HEK293 (cell line): ENCODE measurements at regions not wholly inside any gene's neighbourhood (a gene's known extent, or its start where the extent isn't known, plus 50 kb on each side); places are given as distances from the start of the nearest gene placed in this dataset.

Experiments
- CTCF ChIA-PET: fragments of 350-600 bp; formaldehyde crosslinking; extraction: SDS; loops from one replicate; lab custom pipeline; 2021; ENCODE audit warnings: antibody characterized with exemption; lab: Yijun Ruan, JAX
- POLR2A ChIA-PET: fragments of 300-600 bp; formaldehyde crosslinking; extraction: SDS; loops from one replicate; lab custom pipeline; 2020; ENCODE audit warnings: antibody characterized with exemption, inconsistent platforms; lab: Yijun Ruan, JAX
- H3K27ac ChIP-seq: fragments of 200-500 bp; sonication (Bioruptor generic); 2 replicates; pipeline ENCODE4 v1.5.1; 2014; ENCODE audit warnings: low read depth, low read length, control low read depth, inconsistent platforms; ENCODE audit errors: extremely low read depth
- H3K36me3 ChIP-seq, 2 experiments: fragments of 200-500 bp in 1 of 2; sonication (Bioruptor generic) in 1 of 2; 1 replicate in 1 of 2; 2 replicates in 1 of 2; pipeline ENCODE4 v1.5.1; 2014 to 2017; ENCODE audit warnings: inconsistent platforms in 2 of 2, low read length in 2 of 2; ENCODE audit not compliant: control insufficient read depth in 2 of 2, insufficient read depth in 1 of 2
- H3K4me1 ChIP-seq: fragments of 200-500 bp; sonication (Bioruptor generic); 2 replicates; pipeline ENCODE4 v1.5.1; 2014; ENCODE audit warnings: mild to moderate bottlenecking, low read length, inconsistent platforms; ENCODE audit not compliant: control insufficient read depth, insufficient read depth
- H3K4me3 ChIP-seq: 2 replicates; pipeline ENCODE4 v1.5.1; 2011; ENCODE audit warnings: low read depth, mild to moderate bottlenecking, control low read depth, low read length, moderate library complexity
- H3K9me3 ChIP-seq: fragments of 200-500 bp; sonication (Bioruptor generic); 2 replicates; pipeline ENCODE4 v1.5.1; 2014; ENCODE audit warnings: low read depth, low read length, inconsistent platforms; ENCODE audit not compliant: control insufficient read depth, insufficient read depth
- KLF16 ChIP-seq: fragments of 450-650 bp; formaldehyde crosslinking; IDR thresholded peaks from 2 replicates; pipeline ENCODE4 v1.5.1; 2017; ENCODE audit warnings: missing biosample characterization, missing genetic modification characterization
- KLF7 ChIP-seq: fragments of 450-650 bp; formaldehyde crosslinking; IDR thresholded peaks from 2 replicates; pipeline ENCODE4 v1.5.1; 2016; ENCODE audit warnings: missing biosample characterization, missing genetic modification characterization, borderline replicate concordance
- PRDM1 ChIP-seq: fragments of 450-650 bp; formaldehyde crosslinking; IDR thresholded peaks from 2 replicates; pipeline ENCODE4; 2016; ENCODE audit warnings: missing biosample characterization, missing genetic modification characterization
- SALL2 ChIP-seq: fragments of 450-650 bp; formaldehyde crosslinking; IDR thresholded peaks from 2 replicates; pipeline ENCODE4 v1.5.0; 2017; ENCODE audit warnings: missing biosample characterization, mild to moderate bottlenecking, missing genetic modification characterization, borderline replicate concordance
- WT1 ChIP-seq: fragments of 450-650 bp; formaldehyde crosslinking; IDR thresholded peaks from 2 replicates; pipeline ENCODE4 v1.5.1; 2016; ENCODE audit warnings: missing biosample characterization, missing genetic modification characterization
- YY1 ChIP-seq: fragments of 450-650 bp; formaldehyde crosslinking; IDR thresholded peaks from 2 replicates; pipeline ENCODE4 v1.5.1; 2018; ENCODE audit warnings: missing biosample characterization, missing genetic modification characterization
- ZBTB8A ChIP-seq: fragments of 450-650 bp; formaldehyde crosslinking; IDR thresholded peaks from 2 replicates; pipeline ENCODE4 v1.5.1; 2016; ENCODE audit warnings: missing biosample characterization, missing genetic modification characterization
- ZNF10 ChIP-seq: fragments of 450-650 bp; formaldehyde crosslinking; IDR thresholded peaks from 2 replicates; pipeline ENCODE4 v1.5.1; 2017; ENCODE audit warnings: missing biosample characterization, missing genetic modification characterization
- ZNF132 ChIP-seq: fragments of 450-650 bp; formaldehyde crosslinking; IDR thresholded peaks from 2 replicates; pipeline ENCODE4 v1.5.1; 2017; ENCODE audit warnings: missing biosample characterization, missing genetic modification characterization, borderline replicate concordance
- ZNF157 ChIP-seq: fragments of 450-650 bp; formaldehyde crosslinking; IDR thresholded peaks from 2 replicates; pipeline ENCODE4 v1.5.1; 2016; ENCODE audit warnings: missing biosample characterization, missing genetic modification characterization
- ZNF184 ChIP-seq: fragments of 450-650 bp; IDR thresholded peaks from 2 replicates; pipeline ENCODE4 v1.5.1; 2018; ENCODE audit warnings: missing biosample characterization, mild to moderate bottlenecking, missing genetic modification characterization
- ZNF221 ChIP-seq: fragments of 450-650 bp; formaldehyde crosslinking; IDR thresholded peaks from 2 replicates; pipeline ENCODE4 v1.5.1; 2017; ENCODE audit warnings: missing biosample characterization, missing genetic modification characterization, borderline replicate concordance
- ZNF366 ChIP-seq: fragments of 450-650 bp; formaldehyde crosslinking; conservative IDR thresholded peaks from 2 replicates; pipeline ENCODE4 v1.5.1; 2016; ENCODE audit warnings: missing biosample characterization, missing genetic modification characterization
- ZNF558 ChIP-seq: fragments of 450-650 bp; formaldehyde crosslinking; IDR thresholded peaks from 2 replicates; pipeline ENCODE4 v1.5.1; 2016; ENCODE audit warnings: missing biosample characterization, missing genetic modification characterization
- ZNF629 ChIP-seq: fragments of 450-650 bp; formaldehyde crosslinking; IDR thresholded peaks from 2 replicates; pipeline ENCODE4 v1.5.1; 2017; ENCODE audit warnings: missing biosample characterization, missing genetic modification characterization
- ZNF747 ChIP-seq: fragments of 450-650 bp; formaldehyde crosslinking; IDR thresholded peaks from 2 replicates; pipeline ENCODE4 v1.5.1; 2016; ENCODE audit warnings: missing biosample characterization, missing genetic modification characterization
- ZXDB ChIP-seq: fragments of 450-650 bp; formaldehyde crosslinking; IDR thresholded peaks from 2 replicates; pipeline ENCODE4 v1.5.1; 2016; ENCODE audit warnings: missing biosample characterization, missing genetic modification characterization
- TF ChIP-seq, protein P1 (sequence below): fragments of 450-650 bp; formaldehyde crosslinking; IDR thresholded peaks from 2 replicates; pipeline ENCODE4 v1.5.1; 2017; ENCODE audit warnings: missing biosample characterization, missing genetic modification characterization
- TF ChIP-seq, protein P2 (sequence below): fragments of 450-650 bp; formaldehyde crosslinking; IDR thresholded peaks from 2 replicates; pipeline ENCODE4 v1.5.1; 2016; ENCODE audit warnings: missing biosample characterization, missing genetic modification characterization
- TF ChIP-seq, protein P3 (sequence below): fragments of 450-650 bp; formaldehyde crosslinking; IDR thresholded peaks from 2 replicates; pipeline ENCODE4 v1.5.1; 2016; ENCODE audit warnings: missing biosample characterization, missing genetic modification characterization
- TF ChIP-seq, protein P4 (sequence below): fragments of 450-650 bp; formaldehyde crosslinking; IDR thresholded peaks from 2 replicates; pipeline ENCODE4 v1.5.1; 2016; ENCODE audit warnings: missing biosample characterization, missing genetic modification characterization
- TF ChIP-seq, protein P5 (sequence below): fragments of 450-650 bp; formaldehyde crosslinking; conservative IDR thresholded peaks from 2 replicates; pipeline ENCODE4 v1.5.1; 2016; ENCODE audit warnings: low read depth, missing biosample characterization, missing genetic modification characterization

DNA sequence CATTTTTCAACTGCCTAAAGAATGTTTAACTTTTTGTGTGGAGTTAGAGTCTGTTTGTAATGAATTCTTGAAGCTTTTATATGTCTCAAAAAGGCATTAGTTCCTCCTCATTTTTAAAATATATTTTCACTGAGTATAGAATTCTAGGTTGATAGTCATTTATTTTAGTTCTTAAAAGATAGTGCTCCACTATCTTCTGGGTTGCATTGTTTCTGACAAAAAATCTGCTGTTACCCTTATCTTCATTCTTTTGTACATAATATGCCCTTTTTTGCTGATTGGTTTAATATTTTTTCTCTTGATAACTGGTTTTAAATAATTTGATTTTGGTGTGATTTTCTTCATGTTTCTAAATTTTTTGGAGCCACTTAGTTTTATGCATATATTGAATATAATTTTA is 754.7 kb upstream of the GYPC start:
- no peaks in the 10 kb centered on the region for H3K36me3 ChIP-seq
- POLR2A ChIA-PET = no interaction called here
- no peak overlapping the region for H3K27ac ChIP-seq
- no peaks in the 10 kb centered on the region for H3K9me3 ChIP-seq
- TF ChIP-seq PRDM1 (tag by site-specific recombination) = no peak
- no peak for TF ChIP-seq ZNF629 (tag by site-specific recombination)
- no peak for TF ChIP-seq ZNF132 (tag by site-specific recombination)
- TF ChIP-seq ZNF558 (tag by site-specific recombination) = no peak
- no peak for TF ChIP-seq ZNF747
- TF ChIP-seq, protein P1, sequence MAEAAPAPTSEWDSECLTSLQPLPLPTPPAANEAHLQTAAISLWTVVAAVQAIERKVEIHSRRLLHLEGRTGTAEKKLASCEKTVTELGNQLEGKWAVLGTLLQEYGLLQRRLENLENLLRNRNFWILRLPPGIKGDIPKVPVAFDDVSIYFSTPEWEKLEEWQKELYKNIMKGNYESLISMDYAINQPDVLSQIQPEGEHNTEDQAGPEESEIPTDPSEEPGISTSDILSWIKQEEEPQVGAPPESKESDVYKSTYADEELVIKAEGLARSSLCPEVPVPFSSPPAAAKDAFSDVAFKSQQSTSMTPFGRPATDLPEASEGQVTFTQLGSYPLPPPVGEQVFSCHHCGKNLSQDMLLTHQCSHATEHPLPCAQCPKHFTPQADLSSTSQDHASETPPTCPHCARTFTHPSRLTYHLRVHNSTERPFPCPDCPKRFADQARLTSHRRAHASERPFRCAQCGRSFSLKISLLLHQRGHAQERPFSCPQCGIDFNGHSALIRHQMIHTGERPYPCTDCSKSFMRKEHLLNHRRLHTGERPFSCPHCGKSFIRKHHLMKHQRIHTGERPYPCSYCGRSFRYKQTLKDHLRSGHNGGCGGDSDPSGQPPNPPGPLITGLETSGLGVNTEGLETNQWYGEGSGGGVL = no peak
- TF ChIP-seq YY1 = no peak
- TF ChIP-seq KLF7 (tag by site-specific recombination) = no peak
- TF ChIP-seq ZNF10 (tag by site-specific recombination) = no peak
- TF ChIP-seq SALL2 (tag by site-specific recombination) = no peak
- TF ChIP-seq, protein P2, sequence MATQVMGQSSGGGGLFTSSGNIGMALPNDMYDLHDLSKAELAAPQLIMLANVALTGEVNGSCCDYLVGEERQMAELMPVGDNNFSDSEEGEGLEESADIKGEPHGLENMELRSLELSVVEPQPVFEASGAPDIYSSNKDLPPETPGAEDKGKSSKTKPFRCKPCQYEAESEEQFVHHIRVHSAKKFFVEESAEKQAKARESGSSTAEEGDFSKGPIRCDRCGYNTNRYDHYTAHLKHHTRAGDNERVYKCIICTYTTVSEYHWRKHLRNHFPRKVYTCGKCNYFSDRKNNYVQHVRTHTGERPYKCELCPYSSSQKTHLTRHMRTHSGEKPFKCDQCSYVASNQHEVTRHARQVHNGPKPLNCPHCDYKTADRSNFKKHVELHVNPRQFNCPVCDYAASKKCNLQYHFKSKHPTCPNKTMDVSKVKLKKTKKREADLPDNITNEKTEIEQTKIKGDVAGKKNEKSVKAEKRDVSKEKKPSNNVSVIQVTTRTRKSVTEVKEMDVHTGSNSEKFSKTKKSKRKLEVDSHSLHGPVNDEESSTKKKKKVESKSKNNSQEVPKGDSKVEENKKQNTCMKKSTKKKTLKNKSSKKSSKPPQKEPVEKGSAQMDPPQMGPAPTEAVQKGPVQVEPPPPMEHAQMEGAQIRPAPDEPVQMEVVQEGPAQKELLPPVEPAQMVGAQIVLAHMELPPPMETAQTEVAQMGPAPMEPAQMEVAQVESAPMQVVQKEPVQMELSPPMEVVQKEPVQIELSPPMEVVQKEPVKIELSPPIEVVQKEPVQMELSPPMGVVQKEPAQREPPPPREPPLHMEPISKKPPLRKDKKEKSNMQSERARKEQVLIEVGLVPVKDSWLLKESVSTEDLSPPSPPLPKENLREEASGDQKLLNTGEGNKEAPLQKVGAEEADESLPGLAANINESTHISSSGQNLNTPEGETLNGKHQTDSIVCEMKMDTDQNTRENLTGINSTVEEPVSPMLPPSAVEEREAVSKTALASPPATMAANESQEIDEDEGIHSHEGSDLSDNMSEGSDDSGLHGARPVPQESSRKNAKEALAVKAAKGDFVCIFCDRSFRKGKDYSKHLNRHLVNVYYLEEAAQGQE (tag by site-specific recombination) = no peak
- no peak for TF ChIP-seq ZNF221 (tag by site-specific recombination)
- TF ChIP-seq KLF16 = no peak
- CTCF ChIA-PET = no interaction called here
- H3K4me1 ChIP-seq = no peaks in the 10 kb centered on the region
- no peak overlapping the region for H3K4me3 ChIP-seq

DNA sequence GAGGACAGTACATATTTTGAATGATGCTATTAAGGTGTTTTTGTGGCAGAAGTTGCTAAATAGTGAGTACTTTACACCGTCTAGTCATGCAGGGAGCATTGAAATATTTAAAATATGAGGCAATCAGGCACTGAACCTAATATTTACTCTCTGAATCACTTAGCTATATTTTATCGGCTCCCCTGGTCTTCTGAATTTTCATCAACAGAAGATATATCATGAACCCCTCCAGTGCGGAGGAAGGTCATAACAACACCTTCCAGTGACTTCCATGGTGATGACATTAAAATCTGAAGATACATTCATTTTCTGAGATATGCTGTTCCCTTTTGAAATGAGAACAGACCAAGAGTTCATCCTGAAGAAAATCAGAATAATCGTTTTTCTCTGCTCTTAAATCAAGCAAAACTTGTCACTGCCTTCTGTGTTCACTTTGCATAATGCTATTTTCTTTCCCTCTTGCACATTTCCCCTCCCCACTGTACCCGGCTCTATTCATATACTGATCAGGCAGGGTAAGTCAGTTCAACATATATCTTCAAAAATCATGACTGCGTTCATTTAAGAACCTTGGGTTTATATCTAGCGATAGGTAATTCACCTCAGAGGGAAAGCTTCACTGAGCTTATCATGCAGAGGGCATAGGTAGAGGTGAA is 729.9 kb upstream of the GYPC start:
- no peaks in the 10 kb centered on the region for H3K36me3 ChIP-seq
- ChIA-PET POLR2A (no interaction called here), CTCF (no interaction called here)
- no peaks in the 10 kb centered on the region for H3K4me1 ChIP-seq
- H3K9me3 ChIP-seq = no peaks in the 10 kb centered on the region
- no peak overlapping the region for H3K27ac ChIP-seq
- H3K4me3 ChIP-seq = no peak overlapping the region
- TF ChIP-seq ZXDB (tag by site-specific recombination) = no peak
- TF ChIP-seq ZBTB8A (tag by site-specific recombination) = no peak
- TF ChIP-seq, protein P3, sequence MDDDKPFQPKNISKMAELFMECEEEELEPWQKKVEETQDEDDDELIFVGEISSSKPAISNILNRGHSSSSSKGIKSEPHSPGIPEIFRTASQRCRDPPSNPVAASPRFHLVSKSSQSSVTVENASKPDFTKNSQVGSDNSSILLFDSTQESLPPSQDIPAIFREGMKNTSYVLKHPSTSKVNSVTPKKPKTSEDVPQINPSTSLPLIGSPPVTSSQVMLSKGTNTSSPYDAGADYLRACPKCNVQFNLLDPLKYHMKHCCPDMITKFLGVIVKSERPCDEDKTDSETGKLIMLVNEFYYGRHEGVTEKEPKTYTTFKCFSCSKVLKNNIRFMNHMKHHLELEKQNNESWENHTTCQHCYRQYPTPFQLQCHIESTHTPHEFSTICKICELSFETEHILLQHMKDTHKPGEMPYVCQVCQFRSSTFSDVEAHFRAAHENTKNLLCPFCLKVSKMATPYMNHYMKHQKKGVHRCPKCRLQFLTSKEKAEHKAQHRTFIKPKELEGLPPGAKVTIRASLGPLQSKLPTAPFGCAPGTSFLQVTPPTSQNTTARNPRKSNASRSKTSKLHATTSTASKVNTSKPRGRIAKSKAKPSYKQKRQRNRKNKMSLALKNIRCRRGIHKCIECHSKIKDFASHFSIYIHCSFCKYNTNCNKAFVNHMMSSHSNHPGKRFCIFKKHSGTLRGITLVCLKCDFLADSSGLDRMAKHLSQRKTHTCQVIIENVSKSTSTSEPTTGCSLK (tag by site-specific recombination) = no peak
- no peak for TF ChIP-seq WT1 (tag by site-specific recombination)
- TF ChIP-seq, protein P4, sequence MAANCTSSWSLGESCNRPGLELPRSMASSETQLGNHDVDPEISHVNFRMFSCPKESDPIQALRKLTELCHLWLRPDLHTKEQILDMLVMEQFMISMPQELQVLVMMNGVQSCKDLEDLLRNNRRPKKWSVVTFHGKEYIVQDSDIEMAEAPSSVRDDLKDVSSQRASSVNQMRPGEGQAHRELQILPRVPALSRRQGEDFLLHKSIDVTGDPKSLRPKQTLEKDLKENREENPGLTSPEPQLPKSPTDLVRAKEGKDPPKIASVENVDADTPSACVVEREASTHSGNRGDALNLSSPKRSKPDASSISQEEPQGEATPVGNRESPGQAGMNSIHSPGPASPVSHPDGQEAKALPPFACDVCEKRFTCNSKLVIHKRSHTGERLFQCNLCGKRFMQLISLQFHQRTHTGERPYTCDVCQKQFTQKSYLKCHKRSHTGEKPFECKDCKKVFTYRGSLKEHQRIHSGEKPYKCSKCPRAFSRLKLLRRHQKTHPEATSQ = no peak
- TF ChIP-seq, protein P5, sequence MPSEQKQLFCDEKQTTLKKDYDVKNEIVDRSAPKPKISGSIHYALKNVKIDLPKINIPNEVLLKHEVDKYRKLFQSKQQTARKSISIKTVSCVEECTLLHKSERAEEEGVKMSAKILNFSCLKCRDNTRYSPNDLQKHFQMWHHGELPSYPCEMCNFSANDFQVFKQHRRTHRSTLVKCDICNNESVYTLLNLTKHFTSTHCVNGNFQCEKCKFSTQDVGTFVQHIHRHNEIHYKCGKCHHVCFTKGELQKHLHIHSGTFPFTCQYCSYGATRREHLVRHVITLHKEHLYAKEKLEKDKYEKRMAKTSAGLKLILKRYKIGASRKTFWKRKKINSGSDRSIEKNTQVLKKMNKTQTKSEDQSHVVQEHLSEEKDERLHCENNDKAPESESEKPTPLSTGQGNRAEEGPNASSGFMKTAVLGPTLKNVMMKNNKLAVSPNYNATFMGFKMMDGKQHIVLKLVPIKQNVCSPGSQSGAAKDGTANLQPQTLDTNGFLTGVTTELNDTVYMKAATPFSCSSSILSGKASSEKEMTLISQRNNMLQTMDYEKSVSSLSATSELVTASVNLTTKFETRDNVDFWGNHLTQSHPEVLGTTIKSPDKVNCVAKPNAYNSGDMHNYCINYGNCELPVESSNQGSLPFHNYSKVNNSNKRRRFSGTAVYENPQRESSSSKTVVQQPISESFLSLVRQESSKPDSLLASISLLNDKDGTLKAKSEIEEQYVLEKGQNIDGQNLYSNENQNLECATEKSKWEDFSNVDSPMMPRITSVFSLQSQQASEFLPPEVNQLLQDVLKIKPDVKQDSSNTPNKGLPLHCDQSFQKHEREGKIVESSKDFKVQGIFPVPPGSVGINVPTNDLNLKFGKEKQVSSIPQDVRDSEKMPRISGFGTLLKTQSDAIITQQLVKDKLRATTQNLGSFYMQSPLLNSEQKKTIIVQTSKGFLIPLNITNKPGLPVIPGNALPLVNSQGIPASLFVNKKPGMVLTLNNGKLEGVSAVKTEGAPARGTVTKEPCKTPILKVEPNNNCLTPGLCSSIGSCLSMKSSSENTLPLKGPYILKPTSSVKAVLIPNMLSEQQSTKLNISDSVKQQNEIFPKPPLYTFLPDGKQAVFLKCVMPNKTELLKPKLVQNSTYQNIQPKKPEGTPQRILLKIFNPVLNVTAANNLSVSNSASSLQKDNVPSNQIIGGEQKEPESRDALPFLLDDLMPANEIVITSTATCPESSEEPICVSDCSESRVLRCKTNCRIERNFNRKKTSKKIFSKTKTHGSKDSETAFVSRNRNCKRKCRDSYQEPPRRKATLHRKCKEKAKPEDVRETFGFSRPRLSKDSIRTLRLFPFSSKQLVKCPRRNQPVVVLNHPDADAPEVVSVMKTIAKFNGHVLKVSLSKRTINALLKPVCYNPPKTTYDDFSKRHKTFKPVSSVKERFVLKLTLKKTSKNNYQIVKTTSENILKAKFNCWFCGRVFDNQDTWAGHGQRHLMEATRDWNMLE (tag by site-specific recombination) = no peak
- TF ChIP-seq ZNF157 (tag by site-specific recombination) = no peak
- TF ChIP-seq ZNF184 = no peak
- no peak for TF ChIP-seq ZNF366 (tag by site-specific recombination)
